ENCODE measurements at regions not wholly inside any gene's neighbourhood (a gene's known extent, or its start where the extent isn't known, plus 50 kb on each side); places are given as distances from the start of the nearest gene placed in this dataset.
A peak's percentile ranks its signal among the peaks of the same experiment; 100 is the strongest.

DNA sequence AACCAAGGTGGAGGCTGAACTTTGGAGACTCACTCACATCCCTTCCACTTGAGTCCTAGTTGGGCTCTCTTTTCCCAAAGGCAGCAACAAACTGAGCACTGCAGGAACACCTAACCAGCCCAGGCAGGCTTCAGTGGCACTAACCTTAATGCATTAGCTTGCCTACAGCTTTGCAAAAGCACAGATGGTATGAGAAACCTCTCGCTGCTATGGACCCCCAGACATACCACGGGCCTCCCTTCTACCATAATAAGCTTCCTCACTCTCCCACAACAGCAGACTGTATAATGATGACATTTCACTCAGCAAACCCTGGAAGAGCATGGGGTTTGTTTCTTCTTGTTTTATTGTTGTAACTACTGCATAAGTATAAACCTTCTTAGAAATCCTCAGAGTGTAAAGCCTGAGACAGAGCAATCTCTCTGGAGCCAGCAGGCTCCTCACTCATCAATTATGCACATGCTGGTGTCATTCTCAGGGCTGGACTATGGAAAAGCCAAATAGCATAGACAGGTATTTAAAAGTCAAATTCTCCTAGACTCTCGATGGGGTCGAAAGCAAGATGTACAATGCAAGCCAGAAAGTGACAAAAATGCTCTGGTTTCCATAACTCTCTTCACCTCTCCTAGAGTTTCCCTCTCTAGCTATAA, 167.6 kb downstream of the NXPE2 start:
- Histone ChIP-seq H3K9ac (ENCODE audit: insufficient read depth, low read length) (no peak overlapping the region), H2AFZ (ENCODE audit: low read length) (no peak overlapping the region), H3K27ac (ENCODE audit: insufficient read depth, low read length) (no peak overlapping the region), H3K36me3 (ENCODE audit: control insufficient read depth, insufficient read depth, low read length) (no peaks in the 10 kb centered on the region), H3K79me2 (ENCODE audit: control insufficient read depth, insufficient read depth, low read length) (no peaks in the 10 kb centered on the region), H3K4me1 (ENCODE audit: control insufficient read depth, extremely low read depth, insufficient read depth, low read length) (no peaks in the 10 kb centered on the region), H4K20me1 (ENCODE audit: control insufficient read depth, extremely low read depth, insufficient read depth, low read length) (no peaks in the 10 kb centered on the region), H3K9me3 (ENCODE audit: control insufficient read depth, insufficient read depth, low read depth, low read length) (no peaks in the 10 kb centered on the region), H3K4me3 (replicated peaks in 1 of 4; ENCODE audit: control extremely low read depth in 1 of 4, insufficient read depth in 1 of 4, low read depth in 3 of 4, low read length in 4 of 4) (no peak overlapping the region), H3K27me3 (ENCODE audit: control insufficient read depth, insufficient read depth, low read length) (no peaks in the 10 kb centered on the region), H3K4me2 (ENCODE audit: extremely low read depth, insufficient read depth, low read length) (no peak overlapping the region)
- TF ChIP-seq CTCF (conservative IDR thresholded peaks at IDR 0.05 in 1 of 2, IDR thresholded peaks at IDR 0.05 in 1 of 2; ENCODE audit: low read depth in 1 of 2, low read length in 2 of 2) = no peak
- no peak for TF ChIP-seq EZH2 (IDR thresholded peaks at IDR 0.05; ENCODE audit: low read length, missing control alignments)
- DNase-seq (ENCODE audit: low read depth in 2 of 2) = no peak

- Histone ChIP-seq H3K36me3 (ENCODE audit: control insufficient read depth, insufficient read depth, low read length) (no peaks in the 10 kb centered on the region), H3K27me3 (ENCODE audit: control insufficient read depth, insufficient read depth, low read length) (no peaks in the 10 kb centered on the region), H3K4me1 (ENCODE audit: control insufficient read depth, extremely low read depth, insufficient read depth, low read length) (no peaks in the 10 kb centered on the region), H4K20me1 (ENCODE audit: control insufficient read depth, extremely low read depth, insufficient read depth, low read length) (no peaks in the 10 kb centered on the region), H3K4me2 (ENCODE audit: extremely low read depth, insufficient read depth, low read length) (no peak overlapping the region), H3K4me3 (replicated peaks in 1 of 4; ENCODE audit: control extremely low read depth in 1 of 4, insufficient read depth in 1 of 4, low read depth in 3 of 4, low read length in 4 of 4) (no peak overlapping the region), H2AFZ (ENCODE audit: low read length) (no peak overlapping the region), H3K79me2 (ENCODE audit: control insufficient read depth, insufficient read depth, low read length) (no peaks in the 10 kb centered on the region), H3K27ac (ENCODE audit: insufficient read depth, low read length) (no peak overlapping the region), H3K9ac (ENCODE audit: insufficient read depth, low read length) (no peak overlapping the region), H3K9me3 (ENCODE audit: control insufficient read depth, insufficient read depth, low read depth, low read length) (no peaks in the 10 kb centered on the region)
- DNase-seq (ENCODE audit: low read depth in 2 of 2) = peak; percentile 8 to 49
- TF ChIP-seq EZH2 (IDR thresholded peaks at IDR 0.05; ENCODE audit: low read length, missing control alignments) (no peak), CTCF (conservative IDR thresholded peaks at IDR 0.05 in 1 of 2, IDR thresholded peaks at IDR 0.05 in 1 of 2; ENCODE audit: low read depth in 1 of 2, low read length in 2 of 2) (no peak)
Observed at GRCh38 chr11:114846416-114846791, 168.1 kb downstream of the NXPE2 start.

DNA sequence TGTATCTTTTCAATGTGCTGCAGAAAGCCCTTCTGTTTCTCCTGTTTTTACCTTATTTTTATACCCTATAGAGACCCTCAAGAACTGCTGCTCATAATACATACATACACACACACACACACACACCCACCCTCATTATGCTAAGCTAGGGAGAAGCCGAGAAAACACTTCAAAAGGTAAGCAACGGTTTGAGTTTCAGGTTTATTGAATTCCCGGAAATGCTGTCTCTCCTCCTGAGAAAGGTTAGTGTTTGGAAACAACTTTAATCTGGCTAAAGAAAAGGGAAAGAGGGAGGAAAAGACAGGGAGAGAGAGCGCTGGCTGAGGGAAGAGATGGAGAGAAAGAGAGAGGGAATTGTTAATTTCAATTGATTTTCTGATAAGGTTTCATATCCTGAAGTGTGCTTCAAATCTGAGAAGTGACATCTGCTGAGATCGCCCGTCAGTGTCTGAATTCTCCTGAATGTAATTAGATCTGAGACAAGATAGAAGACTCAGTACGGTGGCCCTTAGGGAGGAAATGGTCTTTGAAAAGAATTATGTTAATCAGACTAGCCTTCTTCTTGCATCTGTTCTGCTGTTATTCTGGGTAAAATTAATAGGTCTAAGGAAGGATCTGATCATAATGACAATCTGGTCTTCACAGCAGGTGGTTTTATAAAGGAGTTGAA, 169.1 kb downstream of the NXPE2 start:
- Histone ChIP-seq H3K4me2 (ENCODE audit: extremely low read depth, insufficient read depth, low read length) (no peak overlapping the region), H3K4me3 (replicated peaks in 1 of 4; ENCODE audit: control extremely low read depth in 1 of 4, insufficient read depth in 1 of 4, low read depth in 3 of 4, low read length in 4 of 4) (no peak overlapping the region), H3K9me3 (ENCODE audit: control insufficient read depth, insufficient read depth, low read depth, low read length) (no peaks in the 10 kb centered on the region), H3K79me2 (ENCODE audit: control insufficient read depth, insufficient read depth, low read length) (no peaks in the 10 kb centered on the region), H3K4me1 (ENCODE audit: control insufficient read depth, extremely low read depth, insufficient read depth, low read length) (no peaks in the 10 kb centered on the region), H3K27me3 (ENCODE audit: control insufficient read depth, insufficient read depth, low read length) (no peaks in the 10 kb centered on the region), H3K27ac (ENCODE audit: insufficient read depth, low read length) (no peak overlapping the region), H4K20me1 (ENCODE audit: control insufficient read depth, extremely low read depth, insufficient read depth, low read length) (no peaks in the 10 kb centered on the region), H2AFZ (ENCODE audit: low read length) (no peak overlapping the region), H3K36me3 (ENCODE audit: control insufficient read depth, insufficient read depth, low read length) (no peaks in the 10 kb centered on the region), H3K9ac (ENCODE audit: insufficient read depth, low read length) (no peak overlapping the region)
- no peak for TF ChIP-seq EZH2 (IDR thresholded peaks at IDR 0.05; ENCODE audit: low read length, missing control alignments)
- TF ChIP-seq CTCF (conservative IDR thresholded peaks at IDR 0.05 in 1 of 2, IDR thresholded peaks at IDR 0.05 in 1 of 2; ENCODE audit: low read depth in 1 of 2, low read length in 2 of 2) = no peak
- DNase-seq (ENCODE audit: low read depth in 2 of 2) = no peak
